ENCODE measurements at regions not wholly inside any gene's neighbourhood (a gene's known extent, or its start where the extent isn't known, plus 50 kb on each side); places are given as distances from the start of the nearest gene placed in this dataset.

- H3K4me3 ChIP-seq = no peak overlapping the region
- no peaks in the 10 kb centered on the region for H3K27me3 ChIP-seq
- no peak overlapping the region for H3K27ac ChIP-seq
- H3K36me3 ChIP-seq = no peaks in the 10 kb centered on the region
- WGBS, 5 donors = 41 to 47% (median 43%) methylated on average over 3 of the region's 3 CpGs
- no peaks in the 10 kb centered on the region for H3K4me1 ChIP-seq
- TF ChIP-seq POLR2AphosphoS5 (IDR thresholded peaks at IDR 0.05) (no peak), CTCF (IDR thresholded peaks at IDR 0.05) (no peak), POLR2A (IDR thresholded peaks at IDR 0.05) (no peak), EP300 (IDR thresholded peaks at IDR 0.05) (no peak)
- no peak for DNase-seq
- H3K9me3 ChIP-seq = no peaks in the 10 kb centered on the region
- intact Hi-C loops (cut with DNase I; ENCODE audit: low total_unique reads) = no loop called here
These were observed 371.1 kb downstream of the BCKDHB start for GRCh38 chr6:80477591-80477990.

- no peaks in the 10 kb centered on the region for H3K36me3 ChIP-seq
- no peaks in the 10 kb centered on the region for H3K4me1 ChIP-seq
- no peaks in the 10 kb centered on the region for H3K27me3 ChIP-seq
- intact Hi-C loops (cut with DNase I; ENCODE audit: low total_unique reads) = no loop called here
- no peak for DNase-seq
- TF ChIP-seq CTCF (IDR thresholded peaks at IDR 0.05) (no peak), EP300 (IDR thresholded peaks at IDR 0.05) (no peak), POLR2A (IDR thresholded peaks at IDR 0.05) (no peak), POLR2AphosphoS5 (IDR thresholded peaks at IDR 0.05) (no peak)
- H3K4me3 ChIP-seq = no peak overlapping the region
- WGBS, 5 donors = 55 to 63% (median 58%) methylated on average over 1 of the region's 1 CpG
- no peak overlapping the region for H3K27ac ChIP-seq
- no peaks in the 10 kb centered on the region for H3K9me3 ChIP-seq
These were observed 365.8 kb downstream of the BCKDHB start for GRCh38 chr6:80472271-80472670.

GRCh38 chr6:80469977-80470376 lies 363.5 kb downstream of the BCKDHB start:
- TF ChIP-seq CTCF (IDR thresholded peaks at IDR 0.05) = no peak
- no peak for TF ChIP-seq POLR2A (IDR thresholded peaks at IDR 0.05)
- WGBS, 5 donors = 67 to 78% (median 73%) methylated on average over 2 of the region's 2 CpGs
- no peak overlapping the region for H3K27ac ChIP-seq
- H3K36me3 ChIP-seq = no peaks in the 10 kb centered on the region
- no peaks in the 10 kb centered on the region for H3K4me1 ChIP-seq
- no peak overlapping the region for H3K4me3 ChIP-seq
- intact Hi-C loops (cut with DNase I; ENCODE audit: low total_unique reads) = no loop called here
- no peaks in the 10 kb centered on the region for H3K9me3 ChIP-seq
- no peak for DNase-seq
- H3K27me3 ChIP-seq = no peaks in the 10 kb centered on the region

- peak in 1 of 2 donors; percentile 30 for DNase-seq
- Histone ChIP-seq H3K4me1 (no peaks in the 10 kb centered on the region), H3K27me3 (no peaks in the 10 kb centered on the region), H3K9me3 (no peaks in the 10 kb centered on the region), H3K27ac (no peak overlapping the region), H3K4me3 (no peak overlapping the region), H3K36me3 (no peaks in the 10 kb centered on the region)
- 27 to 50% (median 28%) methylated on average over 2 of the region's 2 CpGs for WGBS, 5 donors
- intact Hi-C loops (cut with DNase I; ENCODE audit: low total_unique reads) = no loop called here
- TF ChIP-seq POLR2AphosphoS5 (IDR thresholded peaks at IDR 0.05) (no peak), POLR2A (IDR thresholded peaks at IDR 0.05) (no peak), EP300 (IDR thresholded peaks at IDR 0.05) (no peak), CTCF (IDR thresholded peaks at IDR 0.05) (no peak)
These were observed 361.9 kb downstream of the BCKDHB start for GRCh38 chr6:80468398-80468797.

Measured in stomach (tissue), 8 donors.